LNCaP clone FGC (cell line): ENCODE measurements at regions not wholly inside any gene's neighbourhood (a gene's known extent, or its start where the extent isn't known, plus 50 kb on each side); places are given as distances from the start of the nearest gene placed in this dataset.

ENCODE experiments used
- DNase-seq: peaks from one replicate; pipeline ENCODE4 v3.0.0-alpha.2; 2011; ENCODE audit warnings: low read depth
- H3K4me3 ChIP-seq: 2 replicates; pipeline ENCODE4 v1.5.1; 2011; ENCODE audit warnings: mild to moderate bottlenecking, low read depth, low read length, control low read depth
- CTCF ChIP-seq: IDR thresholded peaks from 2 replicates; pipeline ENCODE4 v1.5.1; 2012; ENCODE audit warnings: mild to moderate bottlenecking; ENCODE audit not compliant: control insufficient read depth, insufficient read depth; ENCODE audit errors: extremely low read depth

GRCh38 chr4:112942997-112943396 is 106.5 kb upstream of the ANK2 start:
- TF ChIP-seq CTCF: no peak
- no peak overlapping the region for H3K4me3 ChIP-seq
- no peak for DNase-seq

GRCh38 chr4:112944006-112944405 is 105.4 kb upstream of the ANK2 start:
- no peak overlapping the region for H3K4me3 ChIP-seq
- no peak for TF ChIP-seq CTCF
- DNase-seq: no peak

GRCh38 chr4:112946127-112946526 is 103.3 kb upstream of the ANK2 start:
- no peak for TF ChIP-seq CTCF
- no peak overlapping the region for H3K4me3 ChIP-seq
- DNase-seq: no peak

DNA sequence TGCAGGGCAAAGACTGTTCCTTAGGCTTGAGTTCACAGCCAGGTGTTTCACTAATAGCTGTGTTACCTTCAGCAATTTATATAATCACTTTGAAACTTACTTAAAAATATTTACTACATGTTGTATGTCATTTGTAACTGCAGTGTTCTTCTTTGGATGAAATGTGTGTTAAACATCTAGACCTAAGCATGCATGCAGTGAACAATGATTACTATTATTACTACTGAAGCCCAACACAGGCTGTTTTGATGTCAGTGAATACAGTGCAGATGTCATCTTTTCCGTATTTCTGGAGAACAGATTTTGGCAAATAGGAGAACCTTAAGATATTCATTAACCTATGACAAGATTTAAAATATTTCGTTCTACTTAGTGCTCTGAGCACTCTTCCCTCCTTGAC is 101.8 kb upstream of the ANK2 start:
- no peak overlapping the region for H3K4me3 ChIP-seq
- no peak for DNase-seq
- TF ChIP-seq CTCF: no peak

DNA sequence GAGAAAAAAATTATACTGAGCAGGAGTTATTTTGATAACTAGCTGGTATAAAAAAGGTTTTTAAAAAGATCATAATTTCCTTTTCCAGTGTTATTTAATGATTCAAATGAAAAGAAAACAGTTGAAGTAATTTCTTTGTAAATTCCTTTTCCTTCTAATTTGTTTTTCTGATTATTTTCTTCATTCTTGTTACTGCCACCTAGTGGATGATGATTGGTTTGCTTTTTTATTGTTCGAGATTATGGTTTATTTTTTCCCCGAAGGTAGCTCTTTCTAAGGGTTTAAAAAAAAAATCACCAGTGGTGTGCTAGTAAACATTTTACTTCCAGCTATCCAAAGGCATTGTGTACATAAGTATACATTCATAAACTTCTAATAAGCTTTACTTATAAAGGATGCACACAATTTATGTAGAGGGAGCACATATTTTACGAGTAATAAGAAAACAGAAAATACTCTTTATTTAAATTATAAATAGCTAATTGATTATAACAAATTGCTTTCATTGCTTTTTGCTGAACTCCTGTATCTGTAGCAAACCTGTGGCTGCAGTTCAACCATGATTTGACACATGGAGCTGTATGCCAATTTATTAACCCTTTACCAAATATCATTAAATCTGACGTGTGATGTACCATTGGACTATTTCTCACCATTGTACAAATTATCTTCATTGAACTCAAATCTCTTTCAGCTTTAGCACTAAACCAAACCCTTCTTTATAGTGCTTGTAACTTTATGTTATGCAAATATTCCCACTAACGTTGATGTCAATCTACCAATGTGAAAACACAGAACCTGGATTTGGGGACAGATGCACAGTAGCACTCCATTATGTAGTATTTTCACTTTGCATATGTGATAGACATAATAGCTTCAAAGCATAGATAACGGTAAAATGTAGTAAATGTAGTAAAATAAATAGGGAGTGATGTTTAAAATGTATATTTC is 97.8 kb upstream of the ANK2 start:
- TF ChIP-seq CTCF: peak; percentile 54
- no peak for DNase-seq
- H3K4me3 ChIP-seq: no peak overlapping the region

GRCh38 chr4:112952313-112952700 is 97.1 kb upstream of the ANK2 start:
- no peak for TF ChIP-seq CTCF
- no peak for DNase-seq
- no peak overlapping the region for H3K4me3 ChIP-seq

GRCh38 chr4:112953262-112953661 is 96.2 kb upstream of the ANK2 start:
- TF ChIP-seq CTCF: no peak
- no peak for DNase-seq
- no peak overlapping the region for H3K4me3 ChIP-seq
